Caco-2 (cell line): ENCODE measurements at regions not wholly inside any gene's neighbourhood (a gene's known extent, or its start where the extent isn't known, plus 50 kb on each side); places are given as distances from the start of the nearest gene placed in this dataset.

ENCODE experiments used
- BruUV-seq: library from RNA; stranded (reverse); fragments of 400-500 nt; replicated peaks from 2 replicates; lab custom pipeline; 2021; lab: Mats Ljungman, UMichigan
- CTCF ChIA-PET: fragments of 300-600 bp; sonication (Branson Sonifier 250); formaldehyde crosslinking; loops from one replicate; lab custom pipeline; 2022; ENCODE audit warnings: antibody characterized with exemption; lab: Charles Lee
- POLR2A ChIA-PET: fragments of 300-600 bp; sonication (Branson Sonifier 250); formaldehyde crosslinking; loops from one replicate; lab custom pipeline; 2022; ENCODE audit warnings: antibody characterized with exemption; lab: Charles Lee
- DNase-seq, 2 experiments: peaks; one replicate each; pipeline versions ENCODE4 v3.0.0 to v3.0.0-alpha.2; 2020 to 2022
- H3K27me3 ChIP-seq: replicated peaks from 2 replicates; pipeline ENCODE4 v1.6.0; 2011; ENCODE audit warnings: low read length; ENCODE audit not compliant: control insufficient read depth, insufficient read depth
- H3K36me3 ChIP-seq: 2 replicates; pipeline ENCODE4 v1.5.1; 2011; ENCODE audit warnings: low read length; ENCODE audit not compliant: control insufficient read depth, insufficient read depth
- H3K4me1 ChIP-seq: fragments of 250-450 bp; sonication (Bioruptor Pico); 2 replicates; pipeline ENCODE4 v1.5.1; 2020; ENCODE audit warnings: mild to moderate bottlenecking
- H3K4me3 ChIP-seq: 2 replicates; pipeline ENCODE4 v1.5.1; 2011; ENCODE audit warnings: low read depth, mild to moderate bottlenecking, control low read depth, low read length
- H3K9me3 ChIP-seq: fragments of 250-450 bp; sonication (Bioruptor Pico); 2 replicates; pipeline ENCODE4 v1.5.1; 2020; ENCODE audit warnings: mild to moderate bottlenecking, moderate library complexity
- H3K27ac Mint-ChIP-seq: one replicate; pipeline ENCODE4 v1.8.0; 2022; ENCODE audit warnings: mixed read lengths; ENCODE audit not compliant: unreplicated experiment
- H3K27me3 Mint-ChIP-seq: one replicate; pipeline ENCODE4 v1.8.0; 2022; ENCODE audit warnings: mixed read lengths; ENCODE audit not compliant: insufficient read depth, unreplicated experiment
- H3K36me3 Mint-ChIP-seq: one replicate; pipeline ENCODE4 v1.8.0; 2022; ENCODE audit warnings: mild to moderate bottlenecking, mixed read lengths; ENCODE audit not compliant: insufficient read depth, unreplicated experiment
- H3K4me1 Mint-ChIP-seq: one replicate; pipeline ENCODE4 v1.8.0; 2022; ENCODE audit warnings: low read depth, mixed read lengths; ENCODE audit not compliant: unreplicated experiment
- H3K4me3 Mint-ChIP-seq: one replicate; pipeline ENCODE4 v1.8.0; 2022; ENCODE audit warnings: mild to moderate bottlenecking, moderate library complexity, mixed read lengths; ENCODE audit not compliant: unreplicated experiment
- H3K9me3 Mint-ChIP-seq: one replicate; pipeline ENCODE4 v1.8.0; 2022; ENCODE audit warnings: mixed read lengths; ENCODE audit not compliant: unreplicated experiment
- CTCF ChIP-seq, 2 experiments: fragments of 200-600 bp in 1 of 2; IDR thresholded peaks; 1 replicate in 1 of 2; 2 replicates in 1 of 2; pipeline versions ENCODE4 v1.5.1 to v1.8.0; 2011 to 2022; ENCODE audit warnings: antibody characterized with exemption in 1 of 2, control low read depth in 1 of 2, inconsistent platforms in 1 of 2, low read depth in 1 of 2, low read length in 1 of 2, mild to moderate bottlenecking in 1 of 2, moderate library complexity in 1 of 2; ENCODE audit not compliant: insufficient read depth in 1 of 2, severe bottlenecking in 1 of 2, unreplicated experiment in 1 of 2
- intact Hi-C: fragments of 100-400 bp; cut with micrococcal nuclease; formaldehyde crosslinking; loops from one replicate; pipeline ENCODE4 v1.10.0; 2022; ENCODE audit not compliant: unreplicated experiment

GRCh38 chr13:74771964-74772363 is 637.8 kb upstream of the KLF12 start:
- TF ChIP-seq CTCF (IDR thresholded peaks at IDR 0.05; ENCODE audit: insufficient read depth in 1 of 2, low read depth in 1 of 2, low read length in 1 of 2, severe bottlenecking in 1 of 2, unreplicated experiment in 1 of 2) = no peak
- Mint-ChIP-seq H3K27me3 (peaks cover 2% of the 10 kb centered on the region), H3K4me3 (no peak overlapping the region), H3K36me3 (no peaks in the 10 kb centered on the region), H3K4me1 (no peaks in the 10 kb centered on the region), H3K27ac (no peak overlapping the region), H3K9me3 (no peaks in the 10 kb centered on the region)
- Histone ChIP-seq H3K9me3 (no peaks in the 10 kb centered on the region), H3K4me1 (no peaks in the 10 kb centered on the region), H3K36me3 (no peaks in the 10 kb centered on the region), H3K4me3 (no peak overlapping the region), H3K27me3 (no peaks in the 10 kb centered on the region)
- intact Hi-C loops = no loop called here
- no peak for DNase-seq
- BruUV-seq = no TSS peak
- ChIA-PET POLR2A (no interaction called here), CTCF (no interaction called here)

- H3K4me1 Mint-ChIP-seq = no peaks in the 10 kb centered on the region
- no peak for DNase-seq
- no peak overlapping the region for H3K4me3 ChIP-seq
- no peaks in the 10 kb centered on the region for H3K9me3 Mint-ChIP-seq
- no peaks in the 10 kb centered on the region for H3K9me3 ChIP-seq
- H3K36me3 Mint-ChIP-seq = no peaks in the 10 kb centered on the region
- H3K4me1 ChIP-seq = no peaks in the 10 kb centered on the region
- no peak for TF ChIP-seq CTCF (IDR thresholded peaks at IDR 0.05; ENCODE audit: insufficient read depth in 1 of 2, low read depth in 1 of 2, low read length in 1 of 2, severe bottlenecking in 1 of 2, unreplicated experiment in 1 of 2)
- H3K36me3 ChIP-seq = no peaks in the 10 kb centered on the region
- POLR2A ChIA-PET = no interaction called here
- H3K4me3 Mint-ChIP-seq = no peak overlapping the region
- H3K27me3 Mint-ChIP-seq = peaks cover 7% of the 10 kb centered on the region
- intact Hi-C loops = no loop called here
- CTCF ChIA-PET = no interaction called here
- H3K27me3 ChIP-seq = no peaks in the 10 kb centered on the region
- BruUV-seq = no TSS peak
- no peak overlapping the region for H3K27ac Mint-ChIP-seq
Measured at GRCh38 chr13:74770361-74770760, 636.2 kb upstream of the KLF12 start.

GRCh38 chr13:74769333-74769732 is 635.1 kb upstream of the KLF12 start:
- no peaks in the 10 kb centered on the region for H3K9me3 Mint-ChIP-seq
- no peak for DNase-seq
- BruUV-seq = no TSS peak
- ChIA-PET CTCF (no interaction called here), POLR2A (no interaction called here)
- no peak overlapping the region for H3K4me3 Mint-ChIP-seq
- H3K27ac Mint-ChIP-seq = no peak overlapping the region
- no peaks in the 10 kb centered on the region for H3K4me1 Mint-ChIP-seq
- intact Hi-C loops = no loop called here
- H3K27me3 Mint-ChIP-seq = peaks cover 8% of the 10 kb centered on the region
- H3K36me3 Mint-ChIP-seq = no peaks in the 10 kb centered on the region
- Histone ChIP-seq H3K27me3 (no peaks in the 10 kb centered on the region), H3K36me3 (no peaks in the 10 kb centered on the region), H3K4me1 (no peaks in the 10 kb centered on the region), H3K4me3 (no peak overlapping the region), H3K9me3 (no peaks in the 10 kb centered on the region)
- TF ChIP-seq CTCF (IDR thresholded peaks at IDR 0.05; ENCODE audit: insufficient read depth in 1 of 2, low read depth in 1 of 2, low read length in 1 of 2, severe bottlenecking in 1 of 2, unreplicated experiment in 1 of 2) = no peak
